Bronchial epithelial cell (primary cell): ENCODE measurements at regions not wholly inside any gene's neighbourhood (a gene's known extent, or its start where the extent isn't known, plus 50 kb on each side); places are given as distances from the start of the nearest gene placed in this dataset.
A peak's percentile ranks its signal among the peaks of the same experiment; 100 is the strongest.
"Not testable (repeated sequence)": the region's sequence is repeated elsewhere in the genome, so short reads cannot be mapped to it uniquely, and the experiment has no call there.

Experiments used
- DNase-seq: peaks from one replicate; pipeline ENCODE4 v3.0.0-alpha.2; 2010; ENCODE audit warnings: low read depth
- FAIRE-seq: peaks from 2 replicates; lab custom pipeline; 2011; peaks lifted over from hg19 to GRCh38; lab: Jason Lieb, UNC
- H3K27me3 ChIP-seq: 2 replicates; pipeline ENCODE4 v1.5.1; 2011; ENCODE audit warnings: low read length; ENCODE audit not compliant: control insufficient read depth, insufficient read depth
- H3K36me3 ChIP-seq: 2 replicates; pipeline ENCODE4 v1.5.1; 2011; ENCODE audit warnings: low read length; ENCODE audit not compliant: control insufficient read depth, insufficient read depth
- H3K4me3 ChIP-seq: 2 replicates; pipeline ENCODE4 v1.5.1; 2011; ENCODE audit warnings: mild to moderate bottlenecking, low read depth, low read length, control low read depth
- TF ChIP-seq, protein P1 (sequence below): IDR thresholded peaks from 2 replicates; pipeline ENCODE4 v1.5.1; 2011; ENCODE audit warnings: mild to moderate bottlenecking, moderate library complexity, low read length, control low read depth, inconsistent platforms; ENCODE audit not compliant: insufficient read depth, severe bottlenecking

DNA sequence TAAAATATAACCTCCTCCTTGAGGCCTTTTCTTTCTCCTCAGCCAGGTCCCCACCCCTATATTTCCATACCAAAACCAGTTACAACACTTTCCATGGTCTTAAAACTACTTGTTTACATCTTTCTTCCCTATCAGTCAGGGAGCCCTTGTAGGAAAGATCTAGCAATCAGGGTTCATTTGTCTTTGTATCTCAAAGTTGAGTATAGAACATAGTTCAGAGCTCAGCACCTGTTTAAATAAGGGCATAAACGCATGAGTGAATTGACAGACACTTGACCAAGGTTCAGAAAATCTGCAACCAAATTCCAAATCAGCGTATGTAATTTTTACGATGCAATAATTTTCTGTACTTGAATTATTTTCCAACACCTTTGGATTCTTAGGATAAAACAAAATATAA lies 352.2 kb upstream of the MAGEB16 start:
- no peak overlapping the region for H3K4me3 ChIP-seq
- FAIRE-seq (no peak), DNase-seq (no peak)
- TF ChIP-seq, protein P1, sequence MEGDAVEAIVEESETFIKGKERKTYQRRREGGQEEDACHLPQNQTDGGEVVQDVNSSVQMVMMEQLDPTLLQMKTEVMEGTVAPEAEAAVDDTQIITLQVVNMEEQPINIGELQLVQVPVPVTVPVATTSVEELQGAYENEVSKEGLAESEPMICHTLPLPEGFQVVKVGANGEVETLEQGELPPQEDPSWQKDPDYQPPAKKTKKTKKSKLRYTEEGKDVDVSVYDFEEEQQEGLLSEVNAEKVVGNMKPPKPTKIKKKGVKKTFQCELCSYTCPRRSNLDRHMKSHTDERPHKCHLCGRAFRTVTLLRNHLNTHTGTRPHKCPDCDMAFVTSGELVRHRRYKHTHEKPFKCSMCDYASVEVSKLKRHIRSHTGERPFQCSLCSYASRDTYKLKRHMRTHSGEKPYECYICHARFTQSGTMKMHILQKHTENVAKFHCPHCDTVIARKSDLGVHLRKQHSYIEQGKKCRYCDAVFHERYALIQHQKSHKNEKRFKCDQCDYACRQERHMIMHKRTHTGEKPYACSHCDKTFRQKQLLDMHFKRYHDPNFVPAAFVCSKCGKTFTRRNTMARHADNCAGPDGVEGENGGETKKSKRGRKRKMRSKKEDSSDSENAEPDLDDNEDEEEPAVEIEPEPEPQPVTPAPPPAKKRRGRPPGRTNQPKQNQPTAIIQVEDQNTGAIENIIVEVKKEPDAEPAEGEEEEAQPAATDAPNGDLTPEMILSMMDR = no peak
- no peaks in the 10 kb centered on the region for H3K27me3 ChIP-seq
- H3K36me3 ChIP-seq = no peaks in the 10 kb centered on the region

DNA sequence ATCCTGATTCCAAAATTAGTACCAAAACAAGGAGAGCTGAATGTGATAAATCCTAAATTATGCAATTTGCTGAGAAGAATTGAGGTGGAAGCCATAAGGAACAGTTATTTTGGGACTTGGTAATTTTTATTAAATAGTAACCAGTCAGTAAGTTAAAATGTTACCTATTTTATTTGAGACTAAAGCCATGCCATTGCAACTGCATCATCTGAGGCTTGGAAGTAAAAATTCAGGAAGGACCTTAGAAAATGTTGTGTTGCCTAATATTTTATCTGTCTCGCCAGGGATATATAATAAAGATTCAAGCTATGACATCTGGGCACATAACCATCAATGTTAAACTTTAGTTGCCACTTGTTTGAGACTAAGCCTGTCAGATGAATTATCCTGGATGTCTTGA lies 341.3 kb upstream of the MAGEB16 start:
- H3K36me3 ChIP-seq = no peaks in the 10 kb centered on the region
- no peak for FAIRE-seq
- no peak overlapping the region for H3K4me3 ChIP-seq
- TF ChIP-seq, protein P1 = no peak
- no peaks in the 10 kb centered on the region for H3K27me3 ChIP-seq
- no peak for DNase-seq

DNA sequence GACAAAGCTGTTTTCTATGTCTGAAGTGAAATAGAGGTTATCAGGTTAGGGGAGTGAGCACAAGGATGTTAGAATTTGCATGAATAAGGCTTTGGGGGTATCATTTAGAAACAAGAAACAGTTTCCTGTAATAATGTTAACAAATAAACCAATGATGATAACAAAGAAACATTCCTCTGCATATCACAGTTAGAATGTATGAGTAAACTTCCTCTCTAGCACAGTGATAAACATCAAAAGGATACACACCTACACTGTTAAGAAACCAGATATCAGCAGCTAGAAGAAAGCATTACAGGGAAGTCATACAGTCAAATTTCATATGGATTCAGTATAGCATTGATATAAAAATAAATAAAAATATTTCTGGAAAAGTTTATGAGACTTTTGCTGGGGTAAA lies 340.0 kb upstream of the MAGEB16 start:
- H3K27me3 ChIP-seq = no peaks in the 10 kb centered on the region
- H3K36me3 ChIP-seq = no peaks in the 10 kb centered on the region
- TF ChIP-seq, protein P1 = no peak
- H3K4me3 ChIP-seq = no peak overlapping the region
- FAIRE-seq (no peak), DNase-seq (peak; percentile 34)

DNA sequence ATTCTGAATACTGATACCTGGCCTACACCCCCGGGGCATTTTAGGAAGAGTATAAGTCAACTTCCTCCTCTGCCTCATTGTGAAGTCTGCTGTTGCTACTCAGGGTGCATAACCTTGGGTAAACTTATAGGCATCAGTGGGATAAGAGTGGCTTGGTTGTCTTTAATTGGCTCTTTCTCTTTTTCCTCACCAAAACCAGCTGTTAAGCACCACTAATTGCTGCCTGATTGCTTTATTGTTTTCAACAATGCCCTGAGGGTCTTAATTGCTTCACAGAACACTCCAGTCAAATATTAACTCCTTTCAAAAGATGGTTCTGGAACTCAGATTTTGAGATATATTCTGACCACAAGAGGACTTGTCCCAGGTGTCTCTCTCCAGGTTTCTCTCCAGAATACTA lies 337.0 kb upstream of the MAGEB16 start:
- H3K27me3 ChIP-seq = no peaks in the 10 kb centered on the region
- H3K4me3 ChIP-seq = no peak overlapping the region
- DNase-seq (peak; percentile 24), FAIRE-seq (no peak)
- TF ChIP-seq, protein P1 = no peak
- no peaks in the 10 kb centered on the region for H3K36me3 ChIP-seq

DNA sequence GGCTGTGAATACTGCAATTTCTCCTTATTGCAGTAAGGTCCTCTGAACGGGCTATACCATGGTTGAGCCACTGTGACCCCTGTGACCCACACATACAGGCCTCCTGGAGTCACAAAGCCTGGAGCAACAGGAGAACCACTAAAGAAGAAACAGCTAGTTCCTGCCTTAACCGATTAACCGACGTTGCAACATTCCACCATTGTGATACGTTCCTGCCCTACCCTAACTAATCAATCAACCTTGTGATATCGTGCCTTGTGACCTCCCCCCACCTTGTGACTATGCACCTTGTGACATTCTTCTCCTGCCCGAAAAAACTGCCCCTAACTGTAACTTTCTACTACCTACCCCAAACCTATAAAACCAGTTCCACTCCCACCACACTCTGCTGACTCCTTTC lies 301.5 kb upstream of the MAGEB16 start:
- not testable (repeated sequence) for H3K4me3 ChIP-seq, DNase-seq, H3K36me3 ChIP-seq, H3K27me3 ChIP-seq
- peak; percentile 86 for FAIRE-seq

DNA sequence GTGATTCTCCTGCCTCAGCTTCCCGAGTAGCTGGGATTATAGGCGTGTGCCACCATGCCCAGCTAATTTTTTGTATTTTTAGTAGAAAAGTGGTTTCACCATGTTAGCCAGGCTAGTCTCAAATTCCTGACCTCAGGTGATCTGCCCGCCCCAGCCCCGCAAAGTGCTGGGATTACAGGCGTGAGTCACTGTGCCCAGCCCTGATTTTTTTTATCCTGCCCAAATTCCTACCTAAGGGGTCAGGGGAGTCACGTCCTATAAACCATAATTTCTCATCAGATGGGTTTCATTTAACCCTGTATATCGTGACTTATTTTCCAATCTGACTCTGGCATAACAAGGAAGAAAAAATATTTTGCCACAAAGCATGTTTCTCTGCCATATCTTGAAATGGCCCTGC lies 300.7 kb upstream of the MAGEB16 start:
- not testable (repeated sequence) for H3K36me3 ChIP-seq, FAIRE-seq, H3K4me3 ChIP-seq, H3K27me3 ChIP-seq
- DNase-seq = peak; percentile 17

DNA sequence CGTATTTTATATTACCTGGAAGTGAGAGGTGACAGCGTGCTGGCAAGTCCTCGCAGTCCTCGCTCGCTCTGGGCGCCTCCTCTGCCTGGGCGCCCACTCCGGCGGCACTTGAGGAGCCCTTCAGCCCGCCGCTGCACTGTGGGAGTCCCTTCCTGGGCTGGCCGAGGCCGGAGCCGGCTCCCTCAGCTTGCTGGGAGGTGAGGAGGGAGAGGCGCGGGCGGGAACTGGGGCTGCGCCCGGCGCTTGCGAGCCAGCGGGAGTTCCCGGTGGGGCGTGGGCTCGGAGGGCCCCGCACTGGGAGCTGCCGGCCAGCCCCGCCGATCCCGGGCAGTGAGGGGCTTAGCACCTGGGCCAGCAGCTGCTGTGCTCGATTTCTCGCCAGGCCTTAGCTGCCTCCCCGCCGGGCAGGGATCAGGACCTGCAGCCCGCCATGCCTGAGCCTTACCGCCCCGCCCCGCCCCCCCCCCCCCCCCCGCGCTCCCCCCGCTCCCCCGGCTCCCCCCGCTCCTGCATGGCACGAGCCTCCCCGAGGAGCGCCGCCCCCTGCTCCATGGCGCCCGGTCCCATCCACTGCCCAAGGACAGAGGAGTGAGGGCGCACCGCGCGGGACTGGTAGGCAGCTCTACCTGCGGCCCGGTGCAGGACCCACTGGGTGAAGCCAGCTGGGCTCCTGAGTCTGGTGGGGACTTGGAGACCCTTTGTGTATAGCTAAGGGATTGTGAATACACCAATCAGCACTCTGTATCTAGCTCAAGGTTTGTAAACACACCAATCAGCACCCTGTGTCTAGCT lies 298.9 kb upstream of the MAGEB16 start:
- FAIRE-seq (no peak), DNase-seq (no peak)
- Histone ChIP-seq H3K4me3 (no peak overlapping the region), H3K36me3 (no peaks in the 10 kb centered on the region), H3K27me3 (no peaks in the 10 kb centered on the region)
- TF ChIP-seq, protein P1 = no peak
